ENCODE measurements at regions not wholly inside any gene's neighbourhood (a gene's known extent, or its start where the extent isn't known, plus 50 kb on each side); places are given as distances from the start of the nearest gene placed in this dataset.

GRCh38 chr18:11482271-11482670, 127.1 kb upstream of the SLC35G4 start:
- no peak for TF ChIP-seq CTCF (IDR thresholded peaks at IDR 0.05)
- no peak for TF ChIP-seq POLR2A (IDR thresholded peaks at IDR 0.05)

All from Peyer's patch (tissue), 4 donors.